HepG2 (cell line): ENCODE measurements at regions not wholly inside any gene's neighbourhood (a gene's known extent, or its start where the extent isn't known, plus 50 kb on each side); places are given as distances from the start of the nearest gene placed in this dataset.

Experiments
- ATAC-seq: fragments of 200-7000 bp; cut with Tn5 transposase; 3 replicates; pipeline ENCODE4 v1.9.1; 2020; ENCODE audit warnings: mild to moderate bottlenecking, moderate library complexity
- BruUV-seq: library from RNA; stranded (reverse); fragments of 400-500 nt; replicated peaks from 2 replicates; lab custom pipeline; 2021; lab: Mats Ljungman, UMichigan
- CTCF ChIA-PET: fragments of 300-600 bp; formaldehyde crosslinking; extraction: SDS; loops from one replicate; lab custom pipeline; 2021; ENCODE audit warnings: low total read pairs, inconsistent platforms, low intra/inter-chr PET ratio; lab: Yijun Ruan, JAX
- POLR2A ChIA-PET: fragments of 350-600 bp; sonication (Branson Sonifier 250); formaldehyde crosslinking; loops from one replicate; lab custom pipeline; 2020; ENCODE audit warnings: antibody characterized with exemption, inconsistent platforms; lab: Yijun Ruan, JAX
- DNase-seq: peaks from one replicate; pipeline ENCODE4 v3.0.0-alpha.2; 2015; ENCODE audit warnings: low spot score
- FAIRE-seq: peaks from 3 replicates; lab custom pipeline; 2011; peaks lifted over from hg19 to GRCh38; lab: Jason Lieb, UNC
- H2AFZ ChIP-seq: one replicate; pipeline ENCODE4 v1.6.1; 2011; ENCODE audit warnings: low read length, inconsistent platforms
- H3K27ac ChIP-seq: fragments of 300-600 bp; 3 replicates; pipeline ENCODE4 v1.8.0; 2011; ENCODE audit warnings: mixed run types, mild to moderate bottlenecking, mixed read lengths, low read length, inconsistent platforms; ENCODE audit not compliant: insufficient read depth; ENCODE audit errors: extremely low read length
- H3K27me3 ChIP-seq, 2 experiments: fragments of 200-600 bp in 1 of 2; 2 replicates in 1 of 2; 3 replicates in 1 of 2; pipeline versions ENCODE4 v1.6.0 to v1.8.0; 2011; ENCODE audit warnings: low read length in 2 of 2, mild to moderate bottlenecking in 2 of 2, moderate library complexity in 2 of 2, inconsistent platforms in 1 of 2; ENCODE audit not compliant: insufficient read depth in 2 of 2, control insufficient read depth in 1 of 2
- H3K36me3 ChIP-seq, 2 experiments: fragments of 200-600 bp in 1 of 2; replicated peaks in 1 of 2; 2 replicates in 1 of 2; 3 replicates in 1 of 2; pipeline versions ENCODE4 v1.5.1 to v1.8.0; 2011; ENCODE audit warnings: low read length in 2 of 2, inconsistent platforms in 1 of 2; ENCODE audit not compliant: insufficient read depth in 2 of 2, control insufficient read depth in 1 of 2
- H3K4me1 ChIP-seq: 2 replicates; pipeline ENCODE4 v1.5.1; 2012; ENCODE audit warnings: low read length, inconsistent platforms; ENCODE audit not compliant: insufficient read depth
- H3K4me2 ChIP-seq: 2 replicates; pipeline ENCODE4 v1.6.0; 2011; ENCODE audit warnings: low read depth, low read length, inconsistent platforms
- H3K4me3 ChIP-seq, 3 experiments: fragments of 200-600 bp in 1 of 3; sonication (generic), shearing (Covaris generic) in 1 of 3; replicated peaks in 1 of 3; 2 replicates each; pipeline ENCODE4 v1.5.1; 2011 to 2016; ENCODE audit warnings: low read length in 3 of 3, inconsistent platforms in 2 of 3, low read depth in 2 of 3, mild to moderate bottlenecking in 2 of 3, control low read depth in 1 of 3, mixed read lengths in 1 of 3; ENCODE audit not compliant: insufficient read depth in 1 of 3
- H3K79me2 ChIP-seq: one replicate; pipeline ENCODE4 v1.6.1; 2011; ENCODE audit warnings: low read length, inconsistent platforms; ENCODE audit not compliant: insufficient read depth
- H3K9ac ChIP-seq: 2 replicates; pipeline ENCODE4 v1.6.0; 2011; ENCODE audit warnings: mild to moderate bottlenecking, low read depth, low read length, inconsistent platforms; ENCODE audit not compliant: insufficient read depth
- H3K9me3 ChIP-seq: 2 replicates; pipeline ENCODE4 v1.5.1; 2012; ENCODE audit warnings: mild to moderate bottlenecking, low read length
- H4K20me1 ChIP-seq: 2 replicates; pipeline ENCODE4 v1.6.0; 2011; ENCODE audit warnings: inconsistent platforms, mild to moderate bottlenecking, low read length, moderate library complexity; ENCODE audit not compliant: insufficient read depth
- HCFC1 ChIP-seq: fragments of 150-350 bp; IDR thresholded peaks from 2 replicates; pipeline ENCODE4 v1.6.1; 2014; ENCODE audit warnings: low read depth, low read length
- IKZF4 ChIP-seq: sonication (generic); formaldehyde crosslinking; IDR thresholded peaks from 2 replicates; pipeline ENCODE4 v1.5.1; 2020; ENCODE audit warnings: borderline replicate concordance, mild to moderate bottlenecking, low read depth, missing genetic modification reagents; ENCODE audit errors: not compliant biosample characterization
- NFIB ChIP-seq: sonication (generic); formaldehyde crosslinking; IDR thresholded peaks from 2 replicates; pipeline ENCODE4 v1.9.0; 2021; ENCODE audit warnings: missing genetic modification reagents, mild to moderate bottlenecking, borderline replicate concordance
- POGZ ChIP-seq: sonication (generic); formaldehyde crosslinking; IDR thresholded peaks from 2 replicates; pipeline ENCODE4 v1.4.0; 2020; ENCODE audit warnings: mild to moderate bottlenecking, missing genetic modification reagents
- RBFOX2 ChIP-seq: fragments of 200-400 bp; formaldehyde crosslinking; IDR thresholded peaks from 2 replicates; pipeline ENCODE4 v1.6.1; 2017; ENCODE audit warnings: low read depth, mild to moderate bottlenecking, low read length
- SMARCC2 ChIP-seq: fragments of 450-650 bp; IDR thresholded peaks from 2 replicates; pipeline ENCODE4 v1.6.1; 2017; ENCODE audit warnings: antibody characterized with exemption, mild to moderate bottlenecking
- SP1 ChIP-seq, 2 experiments: fragments of 450-650 bp in 1 of 2; sonication (generic) in 1 of 2; formaldehyde crosslinking in 1 of 2; IDR thresholded peaks; 2 replicates each; pipeline versions ENCODE4 v1.4.0 to v1.6.1; 2016 to 2020; ENCODE audit warnings: missing genetic modification reagents in 1 of 2
- ZNF17 ChIP-seq: sonication (generic); formaldehyde crosslinking; IDR thresholded peaks from 2 replicates; pipeline ENCODE4 v1.5.0; 2020; ENCODE audit warnings: mild to moderate bottlenecking, missing genetic modification reagents
- ZNF792 ChIP-seq: IDR thresholded peaks from 2 replicates; pipeline ENCODE4 v1.6.1; 2016
- ZSCAN20 ChIP-seq: sonication (generic); formaldehyde crosslinking; IDR thresholded peaks from 2 replicates; pipeline ENCODE4 v1.4.0; 2020; ENCODE audit warnings: missing genetic modification reagents, mild to moderate bottlenecking, borderline replicate concordance
- ZSCAN9 ChIP-seq: IDR thresholded peaks from 2 replicates; pipeline ENCODE4 v1.6.1; 2016; ENCODE audit warnings: borderline replicate concordance
- ZZZ3 ChIP-seq: sonication (generic); formaldehyde crosslinking; IDR thresholded peaks from 2 replicates; pipeline ENCODE4 v1.4.0; 2020; ENCODE audit warnings: missing genetic modification reagents, mild to moderate bottlenecking, borderline replicate concordance
- WGBS: methylation state at CpG from one replicate; pipeline ENCODE4 v1.1.6; 2017; ENCODE audit warnings: low lambda C conversion rate; 5-methylcytosine and 5-hydroxymethylcytosine counted together
- in situ Hi-C: cut with HindIII; loops from 2 replicates; pipeline ENCODE4 v1.10.0; 2017; ENCODE audit warnings: low pct_unique_long_range_greater_than_20kb; ENCODE audit not compliant: extremely low pct_ligation_motif_present
- intact Hi-C: fragments of 100-400 bp; cut with micrococcal nuclease; formaldehyde crosslinking; loops from one replicate; pipeline ENCODE4 v1.10.0; 2022; ENCODE audit not compliant: unreplicated experiment
- TF ChIP-seq, protein P1 (sequence below): sonication (generic); formaldehyde crosslinking; IDR thresholded peaks from 2 replicates; pipeline ENCODE4 v1.9.0; 2022; ENCODE audit warnings: low read depth, missing genetic modification reagents
- TF ChIP-seq, protein P2 (sequence below): sonication (generic); formaldehyde crosslinking; IDR thresholded peaks from 2 replicates; pipeline ENCODE4 v1.8.1; 2023; ENCODE audit warnings: mild to moderate bottlenecking, inconsistent platforms, moderate library complexity, missing genetic modification reagents, borderline replicate concordance
- TF ChIP-seq, protein P3 (sequence below): sonication (generic); formaldehyde crosslinking; IDR thresholded peaks from 2 replicates; pipeline ENCODE4 v1.4.0; 2020; ENCODE audit warnings: mild to moderate bottlenecking, low read depth, missing genetic modification reagents
- TF ChIP-seq, protein P4 (sequence below): sonication (generic); formaldehyde crosslinking; IDR thresholded peaks from 2 replicates; pipeline ENCODE4 v1.8.1; 2023; ENCODE audit warnings: mild to moderate bottlenecking, missing genetic modification reagents, borderline replicate concordance
- TF ChIP-seq, protein P5 (sequence below): sonication (generic); formaldehyde crosslinking; IDR thresholded peaks from 2 replicates; pipeline ENCODE4 v1.4.0; 2020; ENCODE audit warnings: missing genetic modification reagents

GRCh38 chr13:88863116-88863515 is 1191.9 kb downstream of the SLITRK5 start:
- H3K27me3 ChIP-seq, result no peaks in the 10 kb centered on the region
- no TSS peak for BruUV-seq
- no peaks in the 10 kb centered on the region for H3K36me3 ChIP-seq
- FAIRE-seq (no peak), DNase-seq (no peak), ATAC-seq (no peak)
- no peak overlapping the region for H3K27ac ChIP-seq
- no peak overlapping the region for H2AFZ ChIP-seq
- H3K9me3 ChIP-seq, result peaks cover 16% of the 10 kb centered on the region
- H3K79me2 ChIP-seq, result no peaks in the 10 kb centered on the region
- in situ Hi-C loops (no loop called here), intact Hi-C loops (no loop called here)
- 29% methylated on average over 4 of the region's 4 CpGs for WGBS
- no peak overlapping the region for H3K9ac ChIP-seq
- no peak overlapping the region for H3K4me3 ChIP-seq
- ChIA-PET CTCF (no interaction called here), POLR2A (no interaction called here)
- H3K4me1 ChIP-seq, result no peaks in the 10 kb centered on the region
- no peaks in the 10 kb centered on the region for H4K20me1 ChIP-seq
- no peak overlapping the region for H3K4me2 ChIP-seq
- TF ChIP-seq, protein P1, sequence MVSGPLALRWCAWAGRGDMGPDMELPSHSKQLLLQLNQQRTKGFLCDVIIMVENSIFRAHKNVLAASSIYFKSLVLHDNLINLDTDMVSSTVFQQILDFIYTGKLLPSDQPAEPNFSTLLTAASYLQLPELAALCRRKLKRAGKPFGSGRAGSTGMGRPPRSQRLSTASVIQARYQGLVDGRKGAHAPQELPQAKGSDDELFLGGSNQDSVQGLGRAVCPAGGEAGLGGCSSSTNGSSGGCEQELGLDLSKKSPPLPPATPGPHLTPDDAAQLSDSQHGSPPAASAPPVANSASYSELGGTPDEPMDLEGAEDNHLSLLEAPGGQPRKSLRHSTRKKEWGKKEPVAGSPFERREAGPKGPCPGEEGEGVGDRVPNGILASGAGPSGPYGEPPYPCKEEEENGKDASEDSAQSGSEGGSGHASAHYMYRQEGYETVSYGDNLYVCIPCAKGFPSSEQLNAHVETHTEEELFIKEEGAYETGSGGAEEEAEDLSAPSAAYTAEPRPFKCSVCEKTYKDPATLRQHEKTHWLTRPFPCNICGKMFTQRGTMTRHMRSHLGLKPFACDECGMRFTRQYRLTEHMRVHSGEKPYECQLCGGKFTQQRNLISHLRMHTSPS (CRISPR knock-in tag), result no peak
- no peak for TF ChIP-seq ZZZ3 (CRISPR knock-in tag)
- TF ChIP-seq POGZ, result no peak
- TF ChIP-seq, protein P2, sequence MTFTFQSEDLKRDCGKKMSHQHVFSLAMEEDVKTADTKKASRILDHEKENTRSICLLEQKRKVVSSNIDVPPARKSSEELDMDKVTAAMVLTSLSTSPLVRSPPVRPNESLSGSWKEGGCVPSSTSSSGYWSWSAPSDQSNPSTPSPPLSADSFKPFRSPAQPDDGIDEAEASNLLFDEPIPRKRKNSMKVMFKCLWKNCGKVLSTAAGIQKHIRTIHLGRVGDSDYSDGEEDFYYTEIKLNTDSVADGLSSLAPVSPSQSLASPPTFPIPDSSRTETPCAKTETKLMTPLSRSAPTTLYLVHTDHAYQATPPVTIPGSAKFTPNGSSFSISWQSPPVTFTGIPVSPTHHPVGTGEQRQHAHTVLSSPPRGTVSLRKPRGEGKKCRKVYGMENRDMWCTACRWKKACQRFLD (CRISPR knock-in tag), result no peak
- TF ChIP-seq, protein P3, sequence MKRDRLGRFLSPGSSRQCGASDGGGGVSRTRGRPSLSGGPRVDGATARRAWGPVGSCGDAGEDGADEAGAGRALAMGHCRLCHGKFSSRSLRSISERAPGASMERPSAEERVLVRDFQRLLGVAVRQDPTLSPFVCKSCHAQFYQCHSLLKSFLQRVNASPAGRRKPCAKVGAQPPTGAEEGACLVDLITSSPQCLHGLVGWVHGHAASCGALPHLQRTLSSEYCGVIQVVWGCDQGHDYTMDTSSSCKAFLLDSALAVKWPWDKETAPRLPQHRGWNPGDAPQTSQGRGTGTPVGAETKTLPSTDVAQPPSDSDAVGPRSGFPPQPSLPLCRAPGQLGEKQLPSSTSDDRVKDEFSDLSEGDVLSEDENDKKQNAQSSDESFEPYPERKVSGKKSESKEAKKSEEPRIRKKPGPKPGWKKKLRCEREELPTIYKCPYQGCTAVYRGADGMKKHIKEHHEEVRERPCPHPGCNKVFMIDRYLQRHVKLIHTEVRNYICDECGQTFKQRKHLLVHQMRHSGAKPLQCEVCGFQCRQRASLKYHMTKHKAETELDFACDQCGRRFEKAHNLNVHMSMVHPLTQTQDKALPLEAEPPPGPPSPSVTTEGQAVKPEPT (CRISPR knock-in tag), result no peak
- TF ChIP-seq, protein P4, sequence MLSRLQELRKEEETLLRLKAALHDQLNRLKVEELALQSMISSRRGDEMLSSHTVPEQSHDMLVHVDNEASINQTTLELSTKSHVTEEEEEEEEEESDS (CRISPR knock-in tag), result no peak
- no peak for TF ChIP-seq ZNF17 (CRISPR knock-in tag)
- TF ChIP-seq HCFC1, result no peak
- TF ChIP-seq RBFOX2, result no peak
- TF ChIP-seq ZSCAN9 (CRISPR knock-in tag), result no peak
- TF ChIP-seq SMARCC2, result no peak
- no peak for TF ChIP-seq NFIB (CRISPR knock-in tag)
- no peak for TF ChIP-seq SP1 (IDR thresholded peaks at IDR 0.05)
- TF ChIP-seq SP1 (CRISPR knock-in tag; IDR thresholded peaks at IDR 0.05), result no peak
- TF ChIP-seq, protein P5, sequence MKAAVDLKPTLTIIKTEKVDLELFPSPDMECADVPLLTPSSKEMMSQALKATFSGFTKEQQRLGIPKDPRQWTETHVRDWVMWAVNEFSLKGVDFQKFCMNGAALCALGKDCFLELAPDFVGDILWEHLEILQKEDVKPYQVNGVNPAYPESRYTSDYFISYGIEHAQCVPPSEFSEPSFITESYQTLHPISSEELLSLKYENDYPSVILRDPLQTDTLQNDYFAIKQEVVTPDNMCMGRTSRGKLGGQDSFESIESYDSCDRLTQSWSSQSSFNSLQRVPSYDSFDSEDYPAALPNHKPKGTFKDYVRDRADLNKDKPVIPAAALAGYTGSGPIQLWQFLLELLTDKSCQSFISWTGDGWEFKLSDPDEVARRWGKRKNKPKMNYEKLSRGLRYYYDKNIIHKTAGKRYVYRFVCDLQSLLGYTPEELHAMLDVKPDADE (CRISPR knock-in tag), result no peak
- TF ChIP-seq IKZF4 (CRISPR knock-in tag), result no peak
- TF ChIP-seq ZNF792 (CRISPR knock-in tag), result no peak
- no peak for TF ChIP-seq ZSCAN20
